ENCODE measurements at regions not wholly inside any gene's neighbourhood (a gene's known extent, or its start where the extent isn't known, plus 50 kb on each side); places are given as distances from the start of the nearest gene placed in this dataset.

GRCh38 chr9:108441726-108442125 lies 414.1 kb downstream of the ACTL7B start:
- intact Hi-C loops (cut with micrococcal nuclease) = no loop called here
- Histone ChIP-seq H3K36me3 (ENCODE audit: low read depth, low read length) (no peaks in the 10 kb centered on the region), H4K20me1 (ENCODE audit: low read length) (no peaks in the 10 kb centered on the region), H3K79me2 (ENCODE audit: low read length) (no peaks in the 10 kb centered on the region), H3K9me3 (ENCODE audit: low read length) (no peaks in the 10 kb centered on the region), H3K27me3 (ENCODE audit: low read length) (no peaks in the 10 kb centered on the region), H2AFZ (ENCODE audit: low read length) (no peak overlapping the region), H3F3A (ENCODE audit: low read length, unreplicated experiment) (no peaks in the 10 kb centered on the region), H3K9ac (ENCODE audit: low read length) (no peak overlapping the region), H3K9me2 (replicated peaks; ENCODE audit: low read length) (no peaks in the 10 kb centered on the region), H3K27ac (ENCODE audit: low read length) (no peak overlapping the region), H3K4me3 (ENCODE audit: low read length) (no peak overlapping the region), H3K4me1 (ENCODE audit: insufficient read depth, low read length) (peaks cover 45% of the 10 kb centered on the region), H3K4me2 (ENCODE audit: low read length) (no peak overlapping the region)
- no TSS peak for BruUV-seq (replicated peaks)
- ChIA-PET CTCF (no interaction called here), POLR2A (ENCODE audit: unreplicated experiment) (no interaction called here)
- DNase-seq (no peak), ATAC-seq (no peak)
- TF ChIP-seq CTCF (conservative IDR thresholded peaks at IDR 0.05; ENCODE audit: low read depth, low read length) (no peak), EZH2phosphoT487 (IDR thresholded peaks at IDR 0.05; ENCODE audit: borderline replicate concordance, low read length) (no peak), EZH2 (IDR thresholded peaks at IDR 0.05; ENCODE audit: low read length, unreplicated experiment) (no peak)

GRCh38 chr9:108441251-108441650 lies 414.5 kb downstream of the ACTL7B start:
- no peak overlapping the region for H2AFZ ChIP-seq (ENCODE audit: low read length)
- H3K9me3 ChIP-seq (ENCODE audit: low read length) = no peaks in the 10 kb centered on the region
- no peak overlapping the region for H3K4me3 ChIP-seq (ENCODE audit: low read length)
- POLR2A ChIA-PET (ENCODE audit: unreplicated experiment) = no interaction called here
- H3K9me2 ChIP-seq (replicated peaks; ENCODE audit: low read length) = no peaks in the 10 kb centered on the region
- no peaks in the 10 kb centered on the region for H4K20me1 ChIP-seq (ENCODE audit: low read length)
- H3K4me1 ChIP-seq (ENCODE audit: insufficient read depth, low read length) = peaks cover 45% of the 10 kb centered on the region
- CTCF ChIA-PET = no interaction called here
- intact Hi-C loops (cut with micrococcal nuclease) = no loop called here
- H3K36me3 ChIP-seq (ENCODE audit: low read depth, low read length) = no peaks in the 10 kb centered on the region
- no peak overlapping the region for H3K4me2 ChIP-seq (ENCODE audit: low read length)
- no peak for DNase-seq
- no peak overlapping the region for H3K27ac ChIP-seq (ENCODE audit: low read length)
- ATAC-seq = no peak
- no TSS peak for BruUV-seq (replicated peaks)
- TF ChIP-seq EZH2phosphoT487 (IDR thresholded peaks at IDR 0.05; ENCODE audit: borderline replicate concordance, low read length) (no peak), EZH2 (IDR thresholded peaks at IDR 0.05; ENCODE audit: low read length, unreplicated experiment) (no peak), CTCF (conservative IDR thresholded peaks at IDR 0.05; ENCODE audit: low read depth, low read length) (no peak)
- no peaks in the 10 kb centered on the region for H3F3A ChIP-seq (ENCODE audit: low read length, unreplicated experiment)
- no peaks in the 10 kb centered on the region for H3K79me2 ChIP-seq (ENCODE audit: low read length)
- no peak overlapping the region for H3K9ac ChIP-seq (ENCODE audit: low read length)
- H3K27me3 ChIP-seq (ENCODE audit: low read length) = no peaks in the 10 kb centered on the region

GRCh38 chr9:108439947-108440346 lies 415.8 kb downstream of the ACTL7B start:
- no peaks in the 10 kb centered on the region for H4K20me1 ChIP-seq (ENCODE audit: low read length)
- BruUV-seq (replicated peaks) = no TSS peak
- H2AFZ ChIP-seq (ENCODE audit: low read length) = no peak overlapping the region
- DNase-seq (peak; percentile 48), ATAC-seq (no peak)
- no peaks in the 10 kb centered on the region for H3K36me3 ChIP-seq (ENCODE audit: low read depth, low read length)
- TF ChIP-seq EZH2phosphoT487 (IDR thresholded peaks at IDR 0.05; ENCODE audit: borderline replicate concordance, low read length) (no peak), EZH2 (IDR thresholded peaks at IDR 0.05; ENCODE audit: low read length, unreplicated experiment) (no peak), CTCF (conservative IDR thresholded peaks at IDR 0.05; ENCODE audit: low read depth, low read length) (no peak)
- no peak overlapping the region for H3K4me3 ChIP-seq (ENCODE audit: low read length)
- no peak overlapping the region for H3K9ac ChIP-seq (ENCODE audit: low read length)
- ChIA-PET POLR2A (ENCODE audit: unreplicated experiment) (no interaction called here), CTCF (no interaction called here)
- intact Hi-C loops (cut with micrococcal nuclease) = no loop called here
- peaks cover 32% of the 10 kb centered on the region for H3K4me1 ChIP-seq (ENCODE audit: insufficient read depth, low read length)
- no peaks in the 10 kb centered on the region for H3K9me2 ChIP-seq (replicated peaks; ENCODE audit: low read length)
- H3K27ac ChIP-seq (ENCODE audit: low read length) = peak overlapping the region; percentile 13
- H3K27me3 ChIP-seq (ENCODE audit: low read length) = no peaks in the 10 kb centered on the region
- H3K9me3 ChIP-seq (ENCODE audit: low read length) = no peaks in the 10 kb centered on the region
- no peaks in the 10 kb centered on the region for H3K79me2 ChIP-seq (ENCODE audit: low read length)
- H3F3A ChIP-seq (ENCODE audit: low read length, unreplicated experiment) = no peaks in the 10 kb centered on the region
- H3K4me2 ChIP-seq (ENCODE audit: low read length) = no peak overlapping the region
